Suprapubic skin (tissue), 4 donors: ENCODE measurements at regions not wholly inside any gene's neighbourhood (a gene's known extent, or its start where the extent isn't known, plus 50 kb on each side); places are given as distances from the start of the nearest gene placed in this dataset.

Source experiments
- DNase-seq, 2 donors: peaks; one replicate each; pipeline ENCODE4 v3.0.0-alpha.2; 2019; ENCODE audit warnings: low spot score in 2 of 2
- H3K27ac ChIP-seq: fragments of 200-600 bp; sonication (generic); one replicate; pipeline ENCODE4 v1.5.1; 2019
- H3K27me3 ChIP-seq: fragments of 200-600 bp; sonication (generic); one replicate; pipeline ENCODE4 v1.5.1; 2019
- H3K36me3 ChIP-seq: fragments of 200-600 bp; sonication (generic); one replicate; pipeline ENCODE4 v1.5.1; 2019
- H3K4me1 ChIP-seq: fragments of 200-600 bp; sonication (generic); one replicate; pipeline ENCODE4 v1.5.1; 2019
- H3K4me3 ChIP-seq: fragments of 200-600 bp; sonication (generic); one replicate; pipeline ENCODE4 v1.5.1; 2019; ENCODE audit warnings: mild to moderate bottlenecking
- H3K9me3 ChIP-seq: fragments of 200-600 bp; sonication (generic); one replicate; pipeline ENCODE4 v1.5.1; 2019
- EP300 ChIP-seq: sonication (generic); formaldehyde crosslinking; IDR thresholded peaks from one replicate; pipeline ENCODE4 v1.6.1; 2017; ENCODE audit warnings: antibody characterized with exemption
- POLR2A ChIP-seq, 2 donors: fragments of 450-650 bp; IDR thresholded peaks; one replicate each; pipeline ENCODE4 v1.6.1; 2017; ENCODE audit warnings: antibody characterized with exemption in 2 of 2, mild to moderate bottlenecking in 2 of 2, moderate library complexity in 2 of 2
- POLR2AphosphoS5 ChIP-seq, 3 donors: sonication (generic); formaldehyde crosslinking; IDR thresholded peaks; one replicate each; pipeline ENCODE4 v1.6.1; 2017; ENCODE audit warnings: antibody characterized with exemption in 3 of 3
- WGBS: methylation state at CpG from one replicate; pipeline ENCODE4 v1.1.5; 2018; 5-methylcytosine and 5-hydroxymethylcytosine counted together
- TF ChIP-seq, protein P1 (sequence below), 2 donors: fragments of 200-600 bp in 1 of 2; fragments of 450-650 bp in 1 of 2; sonication (generic) in 1 of 2; IDR thresholded peaks; one replicate each; pipeline ENCODE4 v1.5.1; 2016 to 2019; ENCODE audit warnings: antibody characterized with exemption in 2 of 2, mild to moderate bottlenecking in 1 of 2, moderate library complexity in 1 of 2

DNA sequence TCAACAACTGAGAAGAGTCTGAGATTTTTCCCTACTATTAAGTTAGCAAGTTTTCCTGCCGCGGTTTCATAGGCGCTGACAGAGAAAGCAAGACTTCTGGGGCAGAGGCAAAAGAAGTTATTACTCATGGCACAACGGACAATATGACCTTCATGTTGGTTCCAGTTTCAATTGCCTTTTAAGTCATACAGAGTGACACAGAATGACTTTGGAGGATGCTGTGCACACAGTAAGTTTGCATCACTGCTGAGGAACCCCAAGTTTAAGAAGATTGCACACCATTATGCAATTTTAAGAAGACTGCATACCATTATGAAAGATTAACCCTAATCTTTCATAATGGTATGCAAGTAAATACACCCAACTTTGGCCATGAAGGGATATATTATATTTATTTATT lies 626.5 kb upstream of the CHORDC1 start:
- WGBS: 89% methylated on average over 4 of the region's 4 CpGs
- Histone ChIP-seq H3K4me3 (no peak overlapping the region), H3K36me3 (no peaks in the 10 kb centered on the region), H3K27ac (no peak overlapping the region), H3K27me3 (no peaks in the 10 kb centered on the region), H3K9me3 (no peaks in the 10 kb centered on the region), H3K4me1 (no peaks in the 10 kb centered on the region)
- TF ChIP-seq POLR2AphosphoS5 (IDR thresholded peaks at IDR 0.05): no peak
- TF ChIP-seq POLR2A (IDR thresholded peaks at IDR 0.05): no peak
- no peak for TF ChIP-seq EP300
- TF ChIP-seq, protein P1, sequence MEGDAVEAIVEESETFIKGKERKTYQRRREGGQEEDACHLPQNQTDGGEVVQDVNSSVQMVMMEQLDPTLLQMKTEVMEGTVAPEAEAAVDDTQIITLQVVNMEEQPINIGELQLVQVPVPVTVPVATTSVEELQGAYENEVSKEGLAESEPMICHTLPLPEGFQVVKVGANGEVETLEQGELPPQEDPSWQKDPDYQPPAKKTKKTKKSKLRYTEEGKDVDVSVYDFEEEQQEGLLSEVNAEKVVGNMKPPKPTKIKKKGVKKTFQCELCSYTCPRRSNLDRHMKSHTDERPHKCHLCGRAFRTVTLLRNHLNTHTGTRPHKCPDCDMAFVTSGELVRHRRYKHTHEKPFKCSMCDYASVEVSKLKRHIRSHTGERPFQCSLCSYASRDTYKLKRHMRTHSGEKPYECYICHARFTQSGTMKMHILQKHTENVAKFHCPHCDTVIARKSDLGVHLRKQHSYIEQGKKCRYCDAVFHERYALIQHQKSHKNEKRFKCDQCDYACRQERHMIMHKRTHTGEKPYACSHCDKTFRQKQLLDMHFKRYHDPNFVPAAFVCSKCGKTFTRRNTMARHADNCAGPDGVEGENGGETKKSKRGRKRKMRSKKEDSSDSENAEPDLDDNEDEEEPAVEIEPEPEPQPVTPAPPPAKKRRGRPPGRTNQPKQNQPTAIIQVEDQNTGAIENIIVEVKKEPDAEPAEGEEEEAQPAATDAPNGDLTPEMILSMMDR (IDR thresholded peaks at IDR 0.05): no peak
- DNase-seq: no peak

DNA sequence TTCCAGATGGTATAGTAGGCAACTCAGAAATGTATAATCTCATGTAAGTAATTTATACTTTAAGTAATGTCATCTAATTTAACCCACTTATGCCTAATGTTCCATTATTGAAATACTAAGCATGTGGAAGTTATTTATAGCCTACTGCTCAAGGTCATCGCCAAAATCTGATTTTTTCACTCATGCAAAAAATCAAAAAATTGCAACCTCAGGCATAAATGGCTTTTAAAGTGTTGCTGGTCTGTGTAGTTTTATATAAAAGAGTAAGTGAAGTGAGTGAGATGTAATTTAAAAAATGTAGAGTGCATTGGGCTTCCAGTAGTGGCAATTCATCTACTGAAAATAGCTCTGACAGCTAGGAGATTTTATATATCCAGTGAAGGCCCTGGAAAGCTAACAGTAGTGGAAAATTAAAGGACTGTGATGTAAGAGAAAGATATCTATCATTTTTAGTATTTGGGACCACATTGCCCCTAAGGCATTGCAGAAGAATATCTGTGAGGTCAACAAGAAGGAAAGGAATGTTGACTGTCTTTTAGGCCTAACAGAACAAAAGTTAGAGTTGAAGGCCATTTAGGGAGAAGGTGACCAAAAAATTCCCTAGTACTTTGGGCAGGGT lies 624.5 kb upstream of the CHORDC1 start:
- H3K4me1 ChIP-seq: no peaks in the 10 kb centered on the region
- WGBS: 52% methylated on average over 1 of the region's 1 CpG

DNA sequence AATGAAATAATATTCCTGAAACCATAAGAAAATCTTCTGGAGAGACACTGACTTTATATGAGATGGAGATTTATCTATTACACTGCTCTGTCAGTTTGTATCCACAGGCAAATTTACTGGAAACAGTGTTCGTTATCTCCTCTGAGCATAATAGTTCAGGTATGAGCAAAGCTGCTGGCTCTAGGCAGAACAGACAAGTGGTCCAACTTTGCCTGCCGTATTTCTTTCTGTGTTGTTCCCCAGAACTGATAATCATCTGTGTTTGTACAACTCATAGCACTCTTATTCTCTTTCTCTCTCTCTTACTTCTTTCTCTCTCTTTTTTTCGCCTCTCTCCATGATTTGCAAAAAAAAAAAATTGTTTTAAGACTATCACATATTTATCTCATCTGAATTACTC lies 623.8 kb upstream of the CHORDC1 start:
- DNase-seq: no peak
- Histone ChIP-seq H3K27ac (no peak overlapping the region), H3K9me3 (no peaks in the 10 kb centered on the region), H3K4me3 (no peak overlapping the region), H3K36me3 (no peaks in the 10 kb centered on the region), H3K4me1 (no peaks in the 10 kb centered on the region), H3K27me3 (no peaks in the 10 kb centered on the region)
- 37% methylated on average over 3 of the region's 3 CpGs for WGBS
- TF ChIP-seq, protein P1 (IDR thresholded peaks at IDR 0.05): no peak
- TF ChIP-seq POLR2AphosphoS5 (IDR thresholded peaks at IDR 0.05): no peak
- TF ChIP-seq POLR2A (IDR thresholded peaks at IDR 0.05): no peak
- TF ChIP-seq EP300: no peak

More for the DNA sequence above, 624.5 kb upstream of the CHORDC1 start:
- no peaks in the 10 kb centered on the region for H3K27me3 ChIP-seq
- TF ChIP-seq POLR2AphosphoS5 (IDR thresholded peaks at IDR 0.05) (no peak), POLR2A (IDR thresholded peaks at IDR 0.05) (no peak), EP300 (no peak)
- TF ChIP-seq, protein P1 (IDR thresholded peaks at IDR 0.05): no peak
- no peaks in the 10 kb centered on the region for H3K9me3 ChIP-seq
- no peak overlapping the region for H3K27ac ChIP-seq
- no peak overlapping the region for H3K4me3 ChIP-seq
- H3K36me3 ChIP-seq: no peaks in the 10 kb centered on the region
- no peak for DNase-seq

DNA sequence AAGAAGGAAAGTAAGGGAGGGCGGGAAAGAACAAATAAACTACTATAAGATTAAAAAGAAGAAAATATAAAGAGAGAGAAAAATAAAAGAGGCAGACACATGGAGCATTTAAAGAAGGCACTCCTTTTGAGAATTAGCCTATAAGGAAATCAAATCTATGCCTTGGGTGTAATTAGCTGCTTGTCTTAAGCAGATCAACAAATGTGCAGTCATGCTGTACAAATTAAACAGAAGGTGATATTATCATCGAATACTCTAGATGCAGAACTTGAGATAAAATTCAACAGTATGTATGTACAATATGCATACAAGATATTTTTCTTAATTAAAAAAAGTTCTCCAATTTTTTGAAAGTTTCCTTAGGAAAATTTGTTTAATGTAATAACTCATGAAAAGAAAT lies 623.0 kb upstream of the CHORDC1 start:
- no peak for DNase-seq
- Histone ChIP-seq H3K9me3 (no peaks in the 10 kb centered on the region), H3K36me3 (no peaks in the 10 kb centered on the region), H3K27ac (no peak overlapping the region), H3K27me3 (no peaks in the 10 kb centered on the region), H3K4me1 (no peaks in the 10 kb centered on the region), H3K4me3 (no peak overlapping the region)
- no peak for TF ChIP-seq EP300
- 78% methylated on average over 2 of the region's 2 CpGs for WGBS

DNA sequence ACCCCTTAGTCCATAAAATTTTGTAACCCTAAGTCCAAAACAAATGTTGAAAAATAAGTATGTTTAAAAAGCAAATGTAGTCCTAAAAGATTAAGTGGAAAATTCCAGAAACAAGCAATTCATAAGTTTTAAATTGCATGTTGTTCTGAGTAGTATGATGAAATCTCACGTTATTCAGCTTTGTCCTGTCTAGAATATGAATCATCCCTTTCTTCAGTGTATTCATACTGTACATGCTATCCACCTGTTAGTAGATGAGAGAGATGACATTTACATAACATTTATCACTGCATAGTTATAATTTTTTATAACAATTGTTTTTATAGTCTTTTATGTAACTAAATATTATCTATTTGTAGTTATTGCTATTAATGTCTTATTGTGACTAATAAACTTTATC lies 622.3 kb upstream of the CHORDC1 start:
- Histone ChIP-seq H3K36me3 (no peaks in the 10 kb centered on the region), H3K4me3 (no peak overlapping the region), H3K4me1 (no peaks in the 10 kb centered on the region), H3K27me3 (no peaks in the 10 kb centered on the region), H3K27ac (no peak overlapping the region), H3K9me3 (no peaks in the 10 kb centered on the region)
- DNase-seq: no peak
- WGBS: 32% methylated on average over 1 of the region's 1 CpG
- TF ChIP-seq POLR2A (IDR thresholded peaks at IDR 0.05): no peak
- TF ChIP-seq POLR2AphosphoS5 (IDR thresholded peaks at IDR 0.05): no peak
- no peak for TF ChIP-seq EP300
- TF ChIP-seq, protein P1 (IDR thresholded peaks at IDR 0.05): no peak

DNA sequence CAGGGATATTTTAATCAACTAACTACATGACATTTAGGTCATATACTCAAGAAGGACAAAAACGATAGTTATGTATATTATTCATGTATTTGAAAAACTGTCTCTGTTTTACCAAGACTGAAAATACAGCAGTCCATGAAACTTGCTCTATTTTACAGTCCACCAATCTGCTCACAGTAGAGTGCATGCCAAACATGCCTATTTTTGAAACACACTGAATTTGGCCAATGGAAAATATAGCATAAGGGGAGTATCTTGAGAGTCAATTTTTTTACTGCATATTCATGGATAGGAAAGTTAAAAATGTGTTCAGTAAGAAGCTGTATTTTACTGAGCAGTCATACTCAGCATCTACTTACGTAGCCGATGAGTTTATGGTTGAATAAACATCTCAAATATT lies 621.2 kb upstream of the CHORDC1 start:
- no peaks in the 10 kb centered on the region for H3K36me3 ChIP-seq
- 94% methylated on average over 3 of the region's 3 CpGs for WGBS
- TF ChIP-seq, protein P1 (IDR thresholded peaks at IDR 0.05): no peak
- no peak for TF ChIP-seq POLR2AphosphoS5 (IDR thresholded peaks at IDR 0.05)
- no peak for TF ChIP-seq EP300
- no peak for TF ChIP-seq POLR2A (IDR thresholded peaks at IDR 0.05)
- no peaks in the 10 kb centered on the region for H3K4me1 ChIP-seq
- no peak overlapping the region for H3K27ac ChIP-seq
- no peak for DNase-seq
- no peak overlapping the region for H3K4me3 ChIP-seq
- H3K9me3 ChIP-seq: no peaks in the 10 kb centered on the region
- H3K27me3 ChIP-seq: no peaks in the 10 kb centered on the region
